Mucosa of descending colon (tissue), 3 donors: ENCODE measurements at regions not wholly inside any gene's neighbourhood (a gene's known extent, or its start where the extent isn't known, plus 50 kb on each side); places are given as distances from the start of the nearest gene placed in this dataset.

Experiments used
- ATAC-seq: fragments of 200-7000 bp; cut with Tn5 transposase; one replicate; pipeline ENCODE4 v1.9.1; 2020; ENCODE audit warnings: mild to moderate bottlenecking, moderate library complexity
- DNase-seq, 3 donors: peaks; one replicate each; pipeline ENCODE4 v3.0.0-alpha.2; 2020
- H3K36me3 ChIP-seq: fragments of 200-600 bp; one replicate; pipeline ENCODE4 v1.8.0; 2021; ENCODE audit warnings: low read depth, mild to moderate bottlenecking
- H3K4me1 ChIP-seq: fragments of 200-600 bp; one replicate; pipeline ENCODE4 v1.8.0; 2021; ENCODE audit warnings: low read depth, mild to moderate bottlenecking
- H3K4me3 ChIP-seq: fragments of 200-600 bp; one replicate; pipeline ENCODE4 v1.8.0; 2021; ENCODE audit warnings: mild to moderate bottlenecking
- H3K9me3 ChIP-seq: fragments of 200-600 bp; one replicate; pipeline ENCODE4 v1.8.0; 2021; ENCODE audit warnings: mild to moderate bottlenecking
- CTCF ChIP-seq: fragments of 200-600 bp; IDR thresholded peaks from one replicate; pipeline ENCODE4 v1.8.0; 2022; ENCODE audit warnings: antibody characterized with exemption, mild to moderate bottlenecking
- intact Hi-C, 2 donors: fragments of 100-400 bp; cut with DNase I in 1 of 2; cut with micrococcal nuclease in 1 of 2; formaldehyde crosslinking; loops; one replicate each; pipeline versions ENCODE4 v1.11.0 to v1.11.1; 2022; cut with DNase I, micrococcal nuclease
- donor health status: DM: no; HTN: no; CAD: no; lungs with moderate emphysema.
- donor health status: DM: no; HTN: no; CAD: no.
- donor health status: DM: no; HTN: yes; CAD: no.

- intact Hi-C loops = no loop called here
- H3K4me1 ChIP-seq = no peaks in the 10 kb centered on the region
- TF ChIP-seq CTCF = no peak
- DNase-seq = no peak
- ATAC-seq = no peak
- H3K9me3 ChIP-seq = no peaks in the 10 kb centered on the region
- no peaks in the 10 kb centered on the region for H3K36me3 ChIP-seq
- H3K4me3 ChIP-seq = no peak overlapping the region
Measured at GRCh38 chr15:91787198-91787597, 66.3 kb upstream of the SLCO3A1 start.

- Histone ChIP-seq H3K36me3 (no peaks in the 10 kb centered on the region), H3K4me1 (no peaks in the 10 kb centered on the region), H3K4me3 (no peak overlapping the region), H3K9me3 (no peaks in the 10 kb centered on the region)
- no peak for TF ChIP-seq CTCF
- intact Hi-C loops = no loop called here
- ATAC-seq (no peak), DNase-seq (no peak)
Measured at GRCh38 chr15:91789136-91789535, 64.4 kb upstream of the SLCO3A1 start.

GRCh38 chr15:91790836-91791235 lies 62.7 kb upstream of the SLCO3A1 start:
- intact Hi-C loops = no loop called here
- ATAC-seq (no peak), DNase-seq (no peak)
- TF ChIP-seq CTCF = no peak
- H3K4me3 ChIP-seq = no peak overlapping the region
- no peaks in the 10 kb centered on the region for H3K4me1 ChIP-seq
- H3K36me3 ChIP-seq = no peaks in the 10 kb centered on the region
- H3K9me3 ChIP-seq = no peaks in the 10 kb centered on the region

- no peak for DNase-seq
- Histone ChIP-seq H3K36me3 (no peaks in the 10 kb centered on the region), H3K9me3 (no peaks in the 10 kb centered on the region), H3K4me1 (no peaks in the 10 kb centered on the region), H3K4me3 (no peak overlapping the region)
- intact Hi-C loops = no loop called here
- TF ChIP-seq CTCF = no peak
- no peak for ATAC-seq
Measured at GRCh38 chr15:91793771-91794170, 59.7 kb upstream of the SLCO3A1 start.

- TF ChIP-seq CTCF = no peak
- ATAC-seq (no peak), DNase-seq (no peak)
Measured at GRCh38 chr15:91795235-91795634, 58.3 kb upstream of the SLCO3A1 start.

GRCh38 chr15:91801836-91802534 lies 51.5 kb upstream of the SLCO3A1 start:
- TF ChIP-seq CTCF = no peak
- H3K4me1 ChIP-seq = no peaks in the 10 kb centered on the region
- intact Hi-C loops = no loop called here
- H3K9me3 ChIP-seq = no peaks in the 10 kb centered on the region
- H3K36me3 ChIP-seq = no peaks in the 10 kb centered on the region
- no peak overlapping the region for H3K4me3 ChIP-seq
- ATAC-seq (no peak), DNase-seq (no peak)

More at GRCh38 chr15:91795235-91795634, 58.3 kb upstream of the SLCO3A1 start:
- Histone ChIP-seq H3K9me3 (no peaks in the 10 kb centered on the region), H3K36me3 (no peaks in the 10 kb centered on the region), H3K4me1 (no peaks in the 10 kb centered on the region), H3K4me3 (no peak overlapping the region)
- intact Hi-C loops = no loop called here
